Osteoblast (primary cell): ENCODE measurements at regions not wholly inside any gene's neighbourhood (a gene's known extent, or its start where the extent isn't known, plus 50 kb on each side); places are given as distances from the start of the nearest gene placed in this dataset.

ENCODE experiments used
- DNase-seq: peaks from one replicate; pipeline ENCODE4 v3.0.0; 2011; ENCODE audit warnings: low spot score, mixed read lengths; ENCODE audit not compliant: insufficient read length; ENCODE audit errors: missing footprints
- H2AFZ ChIP-seq: 2 replicates; pipeline ENCODE4 v1.6.0; 2011; ENCODE audit warnings: mild to moderate bottlenecking, low read length
- H3K27ac ChIP-seq: 2 replicates; pipeline ENCODE4 v1.5.1; 2011; ENCODE audit warnings: mild to moderate bottlenecking, low read depth, low read length, moderate library complexity
- H3K27me3 ChIP-seq: 2 replicates; pipeline ENCODE4 v1.6.0; 2012; ENCODE audit warnings: mild to moderate bottlenecking, control low read depth, inconsistent platforms, low read length, moderate library complexity; ENCODE audit not compliant: insufficient read depth
- H3K36me3 ChIP-seq: 2 replicates; pipeline ENCODE4 v1.5.1; 2011; ENCODE audit warnings: mild to moderate bottlenecking, low read length, control low read depth, moderate library complexity; ENCODE audit not compliant: insufficient read depth
- H3K4me1 ChIP-seq: 2 replicates; pipeline ENCODE4 v1.5.1; 2011; ENCODE audit warnings: mild to moderate bottlenecking, low read length, control low read depth, moderate library complexity; ENCODE audit not compliant: insufficient read depth
- H3K4me2 ChIP-seq: 2 replicates; pipeline ENCODE4 v1.6.0; 2011; ENCODE audit warnings: mild to moderate bottlenecking, low read length; ENCODE audit not compliant: insufficient read depth
- H3K4me3 ChIP-seq: fragments of 200-600 bp; sonication (generic); 3 replicates; pipeline ENCODE4 v1.5.1; 2012; ENCODE audit warnings: mild to moderate bottlenecking, low read length, inconsistent platforms; ENCODE audit not compliant: insufficient read depth
- H3K79me2 ChIP-seq: 2 replicates; pipeline ENCODE4 v1.6.0; 2012; ENCODE audit warnings: mild to moderate bottlenecking, low read length, control low read depth, inconsistent platforms; ENCODE audit not compliant: insufficient read depth
- H3K9me3 ChIP-seq: 2 replicates; pipeline ENCODE4 v1.5.1; 2011; ENCODE audit warnings: low read depth, low read length, control low read depth
- H4K20me1 ChIP-seq: 2 replicates; pipeline ENCODE4 v1.6.0; 2012; ENCODE audit warnings: mild to moderate bottlenecking, low read length, control low read depth; ENCODE audit not compliant: insufficient read depth
- CTCF ChIP-seq: IDR thresholded peaks from 2 replicates; pipeline ENCODE4 v1.5.1; 2011; ENCODE audit warnings: mild to moderate bottlenecking, low read depth, low read length, moderate library complexity; ENCODE audit errors: extremely low read depth

- Histone ChIP-seq H3K79me2 (no peaks in the 10 kb centered on the region), H3K27me3 (peaks cover 9% of the 10 kb centered on the region), H3K4me3 (no peak overlapping the region), H3K4me1 (peaks cover 3% of the 10 kb centered on the region), H3K36me3 (no peaks in the 10 kb centered on the region), H3K27ac (no peak overlapping the region), H2AFZ (no peak overlapping the region), H3K9me3 (no peaks in the 10 kb centered on the region), H3K4me2 (no peak overlapping the region), H4K20me1 (no peaks in the 10 kb centered on the region)
- TF ChIP-seq CTCF, result no peak
- peak; percentile 56 for DNase-seq
These were observed 111.0 kb upstream of the LIFR start for GRCh38 chr5:38667499-38667776.

- H4K20me1 ChIP-seq, result no peaks in the 10 kb centered on the region
- H3K9me3 ChIP-seq, result no peaks in the 10 kb centered on the region
- peaks cover 6% of the 10 kb centered on the region for H3K4me1 ChIP-seq
- no peak overlapping the region for H3K4me2 ChIP-seq
- no peak for DNase-seq
- TF ChIP-seq CTCF, result no peak
- H3K4me3 ChIP-seq, result no peak overlapping the region
- H3K27ac ChIP-seq, result no peak overlapping the region
- no peak overlapping the region for H2AFZ ChIP-seq
- peaks cover 6% of the 10 kb centered on the region for H3K27me3 ChIP-seq
- H3K36me3 ChIP-seq, result no peaks in the 10 kb centered on the region
- H3K79me2 ChIP-seq, result no peaks in the 10 kb centered on the region
These were observed 113.0 kb upstream of the LIFR start for GRCh38 chr5:38669361-38669880.

- Histone ChIP-seq H3K4me1 (peaks cover 6% of the 10 kb centered on the region), H3K27ac (no peak overlapping the region), H3K4me3 (no peak overlapping the region), H3K9me3 (no peaks in the 10 kb centered on the region), H3K27me3 (peaks cover 6% of the 10 kb centered on the region), H3K79me2 (no peaks in the 10 kb centered on the region), H2AFZ (no peak overlapping the region), H3K36me3 (no peaks in the 10 kb centered on the region), H3K4me2 (no peak overlapping the region), H4K20me1 (no peaks in the 10 kb centered on the region)
- no peak for TF ChIP-seq CTCF
- no peak for DNase-seq
These were observed 113.6 kb upstream of the LIFR start for GRCh38 chr5:38670066-38670465.

- Histone ChIP-seq H3K4me2 (no peak overlapping the region), H3K27me3 (peaks cover 6% of the 10 kb centered on the region), H4K20me1 (no peaks in the 10 kb centered on the region), H3K4me1 (peaks cover 6% of the 10 kb centered on the region), H3K79me2 (no peaks in the 10 kb centered on the region), H3K9me3 (no peaks in the 10 kb centered on the region), H3K27ac (no peak overlapping the region), H2AFZ (no peak overlapping the region), H3K4me3 (no peak overlapping the region), H3K36me3 (no peaks in the 10 kb centered on the region)
- no peak for TF ChIP-seq CTCF
- DNase-seq, result no peak
These were observed 114.4 kb upstream of the LIFR start for GRCh38 chr5:38670878-38671277.
